Keratinocyte (primary cell): ENCODE measurements at regions not wholly inside any gene's neighbourhood (a gene's known extent, or its start where the extent isn't known, plus 50 kb on each side); places are given as distances from the start of the nearest gene placed in this dataset.

Source experiments
- DNase-seq: peaks from one replicate; pipeline ENCODE4 v3.0.0-alpha.2; 2011; ENCODE audit warnings: low read depth, missing footprints, low spot score
- FAIRE-seq: peaks from 2 replicates; lab custom pipeline; 2011; peaks lifted over from hg19 to GRCh38; lab: Jason Lieb, UNC
- H2AFZ ChIP-seq: 2 replicates; pipeline ENCODE4 v1.6.0; 2012; ENCODE audit warnings: low read length, control low read depth, inconsistent platforms; ENCODE audit not compliant: control insufficient read depth
- H3K27ac ChIP-seq: 2 replicates; pipeline ENCODE4 v1.5.1; 2011; ENCODE audit warnings: low read length; ENCODE audit not compliant: control insufficient read depth, insufficient read depth
- H3K27me3 ChIP-seq: 3 replicates; pipeline ENCODE4 v1.6.0; 2011; ENCODE audit warnings: low read length; ENCODE audit not compliant: control insufficient read depth, insufficient read depth; ENCODE audit errors: extremely low read depth
- H3K36me3 ChIP-seq, 2 experiments: 2 replicates in 1 of 2; 3 replicates in 1 of 2; pipeline ENCODE4 v1.5.1; 2011; ENCODE audit warnings: low read length in 2 of 2, mild to moderate bottlenecking in 1 of 2; ENCODE audit not compliant: control insufficient read depth in 2 of 2, insufficient read depth in 2 of 2; ENCODE audit errors: extremely low read depth in 1 of 2
- H3K4me1 ChIP-seq: 3 replicates; pipeline ENCODE4 v1.5.1; 2011; ENCODE audit warnings: low read length; ENCODE audit not compliant: control insufficient read depth, insufficient read depth; ENCODE audit errors: extremely low read depth
- H3K4me2 ChIP-seq: 3 replicates; pipeline ENCODE4 v1.6.0; 2011; ENCODE audit warnings: low read depth, low read length; ENCODE audit not compliant: control insufficient read depth, insufficient read depth; ENCODE audit errors: extremely low read depth
- H3K4me3 ChIP-seq, 3 experiments: fragments of 200-600 bp in 1 of 3; sonication (generic) in 1 of 3; 2 replicates in 2 of 3; 3 replicates in 1 of 3; pipeline ENCODE4 v1.5.1; 2011 to 2016; ENCODE audit warnings: low read length in 3 of 3, mild to moderate bottlenecking in 3 of 3, control low read depth in 2 of 3, inconsistent platforms in 1 of 3, low read depth in 1 of 3, mixed read lengths in 1 of 3, mixed run types in 1 of 3, moderate library complexity in 1 of 3; ENCODE audit not compliant: control insufficient read depth in 2 of 3, insufficient read depth in 2 of 3; ENCODE audit errors: extremely low read depth in 1 of 3
- H3K79me2 ChIP-seq: 2 replicates; pipeline ENCODE4 v1.6.0; 2012; ENCODE audit warnings: low read length; ENCODE audit not compliant: control insufficient read depth, insufficient read depth
- H3K9ac ChIP-seq: 3 replicates; pipeline ENCODE4 v1.6.0; 2011; ENCODE audit warnings: low read length; ENCODE audit not compliant: control insufficient read depth, insufficient read depth; ENCODE audit errors: extremely low read depth
- H3K9me1 ChIP-seq: 3 replicates; pipeline ENCODE4 v1.6.0; 2011; ENCODE audit warnings: low read length; ENCODE audit not compliant: control insufficient read depth, insufficient read depth; ENCODE audit errors: extremely low read depth
- H3K9me3 ChIP-seq: 2 replicates; pipeline ENCODE4 v1.5.1; 2012; ENCODE audit warnings: low read depth, low read length; ENCODE audit not compliant: control insufficient read depth
- H4K20me1 ChIP-seq: 3 replicates; pipeline ENCODE4 v1.6.0; 2011; ENCODE audit warnings: low read length; ENCODE audit not compliant: control insufficient read depth, insufficient read depth; ENCODE audit errors: extremely low read depth
- CTCF ChIP-seq, 3 experiments: IDR thresholded peaks in 1 of 3; conservative IDR thresholded peaks in 1 of 3; optimal IDR thresholded peaks in 1 of 3; 2 replicates in 2 of 3; 3 replicates in 1 of 3; pipeline versions ENCODE3 to v1.5.1; 2011; ENCODE audit warnings: low read length in 3 of 3, mild to moderate bottlenecking in 3 of 3, moderate library complexity in 2 of 3, control low read depth in 1 of 3, inconsistent platforms in 1 of 3; ENCODE audit not compliant: insufficient read depth in 2 of 3; ENCODE audit errors: extremely low read depth in 1 of 3
- EZH2 ChIP-seq: IDR thresholded peaks from one replicate; pipeline ENCODE4 v1.6.1; 2012; ENCODE audit warnings: inconsistent platforms, mild to moderate bottlenecking, low read length, moderate library complexity
- dilution Hi-C: fragments of 300-500 bp; cut with MboI; formaldehyde crosslinking; loops from one replicate; pipeline ENCODE4 v1.7.0; 2020; ENCODE audit warnings: low sequenced_read_pairs; ENCODE audit not compliant: extremely low pct_ligation_motif_present

GRCh38 chr4:55020131-55020530 is 105.3 kb downstream of the KDR start:
- Histone ChIP-seq H4K20me1 (no peaks in the 10 kb centered on the region), H2AFZ (no peak overlapping the region), H3K4me2 (no peak overlapping the region), H3K4me3 (no peak overlapping the region), H3K9me3 (no peaks in the 10 kb centered on the region), H3K9me1 (no peaks in the 10 kb centered on the region), H3K9ac (no peak overlapping the region), H3K36me3 (no peaks in the 10 kb centered on the region), H3K4me1 (peaks cover 8% of the 10 kb centered on the region), H3K27me3 (no peaks in the 10 kb centered on the region), H3K79me2 (no peaks in the 10 kb centered on the region), H3K27ac (no peak overlapping the region)
- FAIRE-seq (no peak), DNase-seq (no peak)
- TF ChIP-seq EZH2: no peak
- TF ChIP-seq CTCF (optimal IDR thresholded peaks at IDR 0.05 in 1 of 3, IDR thresholded peaks at IDR 0.05 in 1 of 3, conservative IDR thresholded peaks at IDR 0.05 in 1 of 3; ENCODE audit: extremely low read depth in 1 of 3, insufficient read depth in 2 of 3, low read length in 3 of 3): no peak
- dilution Hi-C loops: loop anchor here (25.0 kb wide), 1 partner anchor 292 kb away; no protein-coding TSS in a partner anchor

GRCh38 chr4:55018978-55019377 is 106.4 kb downstream of the KDR start:
- H3K4me2 ChIP-seq: no peak overlapping the region
- H3K4me1 ChIP-seq: peaks cover 6% of the 10 kb centered on the region
- no peak overlapping the region for H3K4me3 ChIP-seq
- H4K20me1 ChIP-seq: no peaks in the 10 kb centered on the region
- H3K27me3 ChIP-seq: no peaks in the 10 kb centered on the region
- dilution Hi-C loops: loop anchor here (25.0 kb wide), 1 partner anchor 293 kb away; no protein-coding TSS in a partner anchor
- H3K9ac ChIP-seq: no peak overlapping the region
- no peaks in the 10 kb centered on the region for H3K9me3 ChIP-seq
- no peaks in the 10 kb centered on the region for H3K79me2 ChIP-seq
- H3K27ac ChIP-seq: no peak overlapping the region
- no peak for DNase-seq
- no peaks in the 10 kb centered on the region for H3K9me1 ChIP-seq
- H2AFZ ChIP-seq: peak overlapping the region; percentile 30
- no peak for FAIRE-seq
- TF ChIP-seq CTCF (optimal IDR thresholded peaks at IDR 0.05 in 1 of 3, IDR thresholded peaks at IDR 0.05 in 1 of 3, conservative IDR thresholded peaks at IDR 0.05 in 1 of 3; ENCODE audit: extremely low read depth in 1 of 3, insufficient read depth in 2 of 3, low read length in 3 of 3) (no peak), EZH2 (no peak)
- no peaks in the 10 kb centered on the region for H3K36me3 ChIP-seq
